ENCODE measurements at regions not wholly inside any gene's neighbourhood (a gene's known extent, or its start where the extent isn't known, plus 50 kb on each side); places are given as distances from the start of the nearest gene placed in this dataset.
A peak's percentile ranks its signal among the peaks of the same experiment; 100 is the strongest.
"Not testable (repeated sequence)": the region's sequence is repeated elsewhere in the genome, so short reads cannot be mapped to it uniquely, and the experiment has no call there.

DNA sequence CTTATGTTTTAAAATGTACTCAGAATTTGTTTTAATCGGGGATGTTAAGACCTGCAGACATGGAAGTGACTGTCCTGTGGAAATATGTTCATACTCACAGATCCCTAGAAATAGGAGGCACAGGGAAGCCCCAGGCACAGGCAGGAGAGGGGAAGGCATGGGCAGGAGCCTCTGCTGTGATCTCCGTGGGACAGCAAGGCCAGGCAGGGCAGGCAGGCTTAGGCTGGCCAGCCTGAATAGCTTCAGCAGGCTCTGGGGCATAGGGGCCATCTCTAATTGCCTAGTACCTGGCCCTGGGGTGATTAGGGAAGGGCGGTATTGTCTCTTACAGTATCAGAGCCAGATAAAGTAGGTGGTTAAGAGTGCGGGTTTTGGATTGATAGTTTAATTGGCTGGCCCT lies 59.8 kb upstream of the PLEKHG4B start:
- DNase-seq (ENCODE audit: low read depth), result no peak
- no peak overlapping the region for H3K4me3 ChIP-seq (ENCODE audit: low read depth, low read length)
- no peak for TF ChIP-seq CTCF (IDR thresholded peaks at IDR 0.05; ENCODE audit: control insufficient read depth, extremely low read depth, insufficient read depth)

DNA sequence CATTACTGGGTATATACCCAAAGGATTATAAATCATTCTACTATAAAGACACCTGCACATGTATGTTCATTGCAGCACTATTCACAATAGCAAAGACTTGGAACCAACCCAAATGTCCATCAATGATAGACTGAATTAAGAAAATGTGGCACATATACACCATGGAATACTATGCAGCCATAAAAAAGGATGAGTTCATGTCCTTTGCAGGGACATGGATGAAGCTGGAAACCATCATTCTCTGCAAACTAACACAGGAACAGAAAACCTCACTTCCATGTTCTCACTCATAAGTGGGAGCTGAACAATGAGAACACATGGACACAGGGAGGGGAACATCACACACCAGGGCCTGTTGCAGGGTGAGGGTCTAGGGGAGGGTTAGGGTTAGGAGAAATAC lies 56.4 kb upstream of the PLEKHG4B start:
- not testable (repeated sequence) for DNase-seq (ENCODE audit: low read depth); H3K4me3 ChIP-seq (ENCODE audit: low read depth, low read length)

DNA sequence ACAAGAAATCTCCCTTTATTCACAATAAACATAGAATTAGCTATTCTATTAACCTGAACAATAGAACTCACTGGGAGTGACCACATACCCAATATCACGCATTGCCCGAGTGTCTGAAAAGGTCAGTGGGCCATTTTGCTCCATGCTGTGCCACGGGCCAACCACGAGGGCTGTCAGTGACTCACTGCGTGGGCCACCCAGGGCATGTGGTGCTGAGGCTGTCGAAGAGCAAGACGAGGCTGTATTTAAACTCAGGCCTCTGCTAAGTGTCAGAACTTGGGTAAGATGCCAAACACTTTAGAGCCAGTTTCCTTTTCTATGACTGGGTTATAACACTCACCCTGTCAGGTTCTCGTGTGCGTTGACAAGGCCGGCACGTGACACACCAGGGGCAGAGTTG lies 54.8 kb upstream of the PLEKHG4B start:
- DNase-seq (ENCODE audit: low read depth), result not testable (repeated sequence)

GRCh38 chr5:39979-40583 lies 51.9 kb upstream of the PLEKHG4B start:
- DNase-seq (ENCODE audit: low read depth), result no peak
- no peak overlapping the region for H3K4me3 ChIP-seq (ENCODE audit: low read depth, low read length)
- peak; percentile 6; the same call in 1 of the 2 replicates for TF ChIP-seq CTCF (IDR thresholded peaks at IDR 0.05; ENCODE audit: control insufficient read depth, extremely low read depth, insufficient read depth)

More for the DNA sequence above, 54.8 kb upstream of the PLEKHG4B start:
- not testable (repeated sequence) for H3K4me3 ChIP-seq (ENCODE audit: low read depth, low read length)

Measured in LNCaP clone FGC (cell line).